HG02943 (cell line): ENCODE measurements at regions not wholly inside any gene's neighbourhood (a gene's known extent, or its start where the extent isn't known, plus 50 kb on each side); places are given as distances from the start of the nearest gene placed in this dataset.
"Not testable (repeated sequence)": the region's sequence is repeated elsewhere in the genome, so short reads cannot be mapped to it uniquely, and the experiment has no call there.

Experiments
- ATAC-seq: cut with Tn5 transposase; IDR thresholded peaks from one replicate; pipeline ENCODE4 v1.9.1; 2021; ENCODE audit warnings: mild to moderate bottlenecking, low read depth, moderate library complexity; ENCODE audit not compliant: unreplicated experiment

DNA sequence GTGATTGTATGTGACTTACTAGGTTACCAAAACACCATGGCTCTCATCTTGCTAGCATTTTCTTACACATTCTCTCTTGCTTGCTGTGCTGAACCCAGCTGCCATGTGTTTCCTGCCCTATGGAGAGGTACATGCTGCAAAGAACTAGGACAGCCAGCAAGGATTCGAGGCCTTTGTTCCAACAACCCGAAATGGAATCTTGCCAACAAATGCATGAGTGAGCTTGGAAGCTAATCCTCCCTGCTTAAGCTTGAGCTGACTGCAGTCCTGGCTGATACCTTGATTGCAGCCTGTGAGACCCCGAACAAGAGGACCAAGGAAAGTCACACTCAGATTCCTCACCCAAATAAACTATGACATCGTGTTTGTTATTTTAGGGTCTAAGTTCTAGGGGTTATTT is 651.2 kb downstream of the SLITRK6 start:
- no peak for ATAC-seq

DNA sequence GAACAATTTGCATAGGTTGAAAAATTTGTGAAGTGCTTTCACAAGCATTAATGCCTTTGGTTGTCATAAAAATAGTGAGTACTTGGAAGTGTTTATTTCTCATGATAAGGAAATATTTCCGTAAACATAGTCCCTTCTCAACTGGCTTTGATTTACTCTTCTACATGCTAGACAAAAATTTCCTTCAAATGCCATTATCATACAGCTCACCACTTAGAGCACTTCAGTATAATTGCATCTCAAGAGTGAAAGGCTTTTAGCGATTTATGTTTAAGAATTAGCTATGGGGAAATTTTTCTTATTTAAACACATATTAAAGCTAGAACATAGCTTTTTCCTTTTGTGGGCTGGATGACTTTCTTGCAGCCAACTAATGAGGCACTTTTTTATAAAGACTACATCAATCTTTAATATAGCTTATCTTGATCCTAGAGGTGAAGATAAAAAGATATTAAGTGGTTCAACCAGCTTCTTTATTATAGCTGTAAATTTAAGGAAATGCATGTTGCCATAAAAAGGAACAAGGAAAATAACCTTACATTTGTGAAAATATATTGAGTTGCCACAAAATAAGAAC is 656.8 kb downstream of the SLITRK6 start:
- no peak for ATAC-seq

DNA sequence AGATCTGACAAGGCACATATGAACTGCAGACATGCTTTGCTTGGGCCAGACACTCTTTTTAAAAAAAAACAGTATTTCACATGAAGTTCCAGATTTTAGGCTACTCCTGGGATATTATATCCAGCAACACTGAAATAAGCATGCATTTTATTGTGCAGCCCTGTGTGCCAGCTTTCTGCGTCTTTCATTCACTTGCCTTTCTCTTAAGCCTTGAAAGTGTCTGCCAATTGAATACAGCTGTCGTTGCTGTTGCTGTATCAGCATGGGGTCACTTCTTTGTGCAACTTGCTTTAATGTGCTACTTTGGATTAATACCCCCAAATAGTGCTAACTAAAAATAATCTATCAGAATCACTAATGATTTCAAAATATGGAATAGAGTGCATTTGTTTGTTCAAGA is 657.8 kb downstream of the SLITRK6 start:
- ATAC-seq = no peak

DNA sequence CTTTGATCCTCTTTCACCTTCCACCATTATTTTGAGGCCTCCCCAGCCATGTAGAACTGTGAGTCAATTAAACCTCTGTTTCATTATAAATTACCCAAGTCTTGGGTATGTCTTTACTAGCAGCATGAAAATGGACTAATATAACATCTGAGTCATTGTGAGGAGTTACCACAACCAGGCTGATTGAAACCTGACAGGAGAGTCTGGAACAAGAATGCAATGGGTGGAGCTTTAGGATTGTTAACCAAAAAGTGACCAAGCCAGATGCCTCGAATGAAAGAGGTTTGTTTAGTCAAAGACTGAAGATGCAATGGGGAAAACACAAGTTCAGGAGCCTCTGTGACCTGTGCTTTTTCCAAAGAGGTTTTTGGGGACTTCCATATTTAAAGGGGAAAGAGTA is 659.0 kb downstream of the SLITRK6 start:
- no peak for ATAC-seq

DNA sequence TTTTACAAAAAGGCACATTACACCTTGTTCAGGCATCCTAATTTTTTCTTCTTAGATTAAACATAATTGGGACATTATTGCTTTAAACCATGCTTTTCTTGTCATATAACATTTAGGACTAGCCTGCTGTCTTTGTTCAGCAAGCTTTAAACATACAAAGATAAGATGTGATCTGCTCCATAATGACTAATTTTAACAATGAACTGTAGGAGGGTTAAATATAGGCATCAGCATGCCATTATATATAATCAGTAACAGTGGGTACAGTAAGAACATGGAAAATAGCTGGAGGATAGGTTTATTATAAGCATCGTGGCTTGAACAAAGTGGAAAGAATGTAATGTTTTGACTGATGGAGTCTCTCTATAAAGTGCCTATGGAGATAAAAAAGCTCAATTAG is 661.7 kb downstream of the SLITRK6 start:
- no peak for ATAC-seq

DNA sequence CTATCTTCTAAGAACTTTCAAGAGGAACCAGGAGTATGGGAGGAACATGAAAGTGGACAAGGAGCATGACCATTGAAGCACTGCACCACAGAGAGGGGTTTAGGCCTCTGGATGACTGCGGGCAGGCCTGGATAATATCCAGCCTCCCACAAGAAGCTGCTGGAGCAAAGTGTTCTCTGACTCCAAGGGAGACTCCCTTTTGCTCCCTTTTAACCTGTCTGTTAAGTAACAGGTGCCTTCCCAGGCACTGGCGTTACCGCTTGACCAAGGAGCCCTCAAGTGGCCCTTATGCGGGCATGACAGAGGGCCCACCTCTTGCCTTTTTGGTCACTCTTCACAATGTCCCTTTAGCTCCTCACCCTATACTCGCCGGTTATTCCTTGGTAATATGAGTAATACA is 666.2 kb downstream of the SLITRK6 start:
- ATAC-seq = no peak

DNA sequence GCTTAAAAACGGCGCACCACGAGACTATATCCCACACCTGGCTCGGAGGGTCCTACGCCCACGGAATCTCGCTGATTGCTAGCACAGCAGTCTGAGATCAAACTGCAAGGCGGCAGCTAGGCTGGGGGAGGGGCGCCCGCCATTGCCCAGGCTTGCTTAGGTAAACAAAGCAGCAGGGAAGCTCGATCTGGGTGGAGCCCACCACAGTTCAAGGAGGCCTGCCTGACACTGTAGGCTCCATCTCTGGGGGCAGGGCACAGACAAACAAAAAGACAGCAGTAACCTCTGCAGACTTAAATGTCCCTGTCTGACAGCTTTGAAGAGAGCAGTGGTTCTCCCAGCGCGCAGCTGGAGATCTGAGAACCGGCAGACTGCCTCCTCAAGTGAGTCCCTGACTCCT is 675.7 kb downstream of the SLITRK6 start:
- ATAC-seq = not testable (repeated sequence)

DNA sequence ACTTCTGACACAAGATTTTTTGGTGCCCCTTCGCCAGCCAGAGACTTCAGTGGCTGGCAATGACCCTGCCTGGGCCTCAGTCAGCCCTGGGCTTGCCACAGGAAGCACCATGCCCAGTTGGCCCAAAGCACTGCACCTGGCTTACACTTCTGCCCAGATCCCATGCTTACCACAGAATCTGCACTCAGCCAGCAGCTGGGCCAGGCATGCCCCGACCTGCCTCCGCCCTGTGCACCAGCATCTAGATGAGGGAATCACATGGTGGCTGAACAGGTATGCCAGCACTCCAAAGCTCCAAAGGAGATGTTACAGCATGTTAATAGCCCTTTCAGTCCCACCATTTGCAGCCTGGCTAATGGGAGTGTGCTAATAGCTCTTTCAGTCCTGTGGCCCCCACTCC is 690.9 kb downstream of the SLITRK6 start:
- ATAC-seq = no peak

DNA sequence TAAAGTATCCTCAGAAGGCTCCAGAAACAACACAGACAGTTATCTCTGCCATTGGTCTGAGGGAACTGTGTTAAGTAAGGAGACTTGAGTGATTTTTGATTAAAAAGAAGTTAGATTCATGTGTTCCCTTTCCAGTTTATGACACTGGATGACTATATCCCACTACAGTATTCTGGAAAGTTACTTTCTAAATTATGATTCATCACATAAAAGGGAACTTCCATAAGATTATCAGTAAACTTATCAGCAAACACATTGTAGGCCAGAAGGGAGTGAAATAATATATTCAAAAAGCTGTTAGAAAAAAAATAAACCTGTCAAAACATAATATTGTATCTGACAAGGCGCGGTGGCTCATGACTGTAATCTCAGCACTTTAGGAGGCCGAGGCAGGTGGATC is 700.0 kb downstream of the SLITRK6 start:
- no peak for ATAC-seq

DNA sequence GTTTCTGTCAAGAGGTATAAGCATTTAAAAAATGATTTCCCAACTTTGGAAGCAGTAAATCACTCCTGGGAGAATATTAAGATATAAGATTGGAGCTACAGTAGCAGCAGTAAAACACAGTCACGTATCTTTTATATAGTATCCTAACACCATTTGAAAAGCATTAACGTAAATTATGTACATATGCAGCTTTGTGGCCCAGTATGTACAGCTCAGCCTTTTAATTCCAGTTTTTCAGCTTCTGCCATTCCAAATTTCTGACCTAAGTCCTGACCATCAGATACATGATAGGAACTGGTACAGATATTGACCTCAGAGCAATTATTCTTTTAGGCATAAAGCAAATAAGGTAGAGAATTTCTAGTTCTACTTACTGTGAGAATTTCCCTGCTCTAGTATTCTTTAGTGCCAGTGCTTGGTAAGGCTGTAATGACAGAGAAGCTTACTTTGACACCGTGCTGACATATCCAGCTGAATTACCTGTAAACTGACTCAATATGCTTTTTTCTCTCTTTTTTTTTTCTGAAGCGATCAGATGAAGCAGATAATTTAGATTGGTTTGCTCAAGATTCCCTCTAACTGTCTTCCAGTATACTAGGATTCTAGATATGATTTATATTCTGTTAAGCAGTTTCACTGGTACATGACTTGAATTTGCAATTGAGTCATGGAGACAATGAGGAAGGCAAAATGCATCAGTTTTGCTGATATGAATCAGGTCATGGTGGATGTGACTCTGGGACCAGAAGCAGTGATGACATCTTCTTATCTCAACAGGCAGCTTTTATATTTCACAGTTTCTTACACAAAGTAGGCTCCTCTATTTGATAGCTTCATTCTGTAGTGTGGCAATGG is 703.6 kb downstream of the SLITRK6 start:
- ATAC-seq = no peak

DNA sequence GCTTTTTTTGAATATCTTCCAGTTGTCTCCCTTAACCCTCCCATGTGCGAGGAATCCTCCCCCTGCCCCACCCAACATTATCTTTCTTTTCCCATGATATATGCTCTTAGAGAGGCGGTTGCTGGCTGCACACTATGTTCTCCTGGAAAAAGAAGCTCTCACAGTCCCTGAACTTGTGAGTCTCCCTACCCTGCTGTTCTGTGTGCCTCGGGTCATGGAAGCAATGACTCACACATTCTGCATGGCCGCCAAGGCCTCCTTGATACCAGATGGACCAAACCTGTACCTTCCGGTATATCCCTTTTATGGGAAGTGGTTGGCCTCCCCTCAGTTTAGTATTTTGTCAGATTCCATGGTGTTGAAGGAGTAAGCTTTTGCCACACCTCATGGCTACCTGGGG is 705.4 kb downstream of the SLITRK6 start:
- no peak for ATAC-seq

DNA sequence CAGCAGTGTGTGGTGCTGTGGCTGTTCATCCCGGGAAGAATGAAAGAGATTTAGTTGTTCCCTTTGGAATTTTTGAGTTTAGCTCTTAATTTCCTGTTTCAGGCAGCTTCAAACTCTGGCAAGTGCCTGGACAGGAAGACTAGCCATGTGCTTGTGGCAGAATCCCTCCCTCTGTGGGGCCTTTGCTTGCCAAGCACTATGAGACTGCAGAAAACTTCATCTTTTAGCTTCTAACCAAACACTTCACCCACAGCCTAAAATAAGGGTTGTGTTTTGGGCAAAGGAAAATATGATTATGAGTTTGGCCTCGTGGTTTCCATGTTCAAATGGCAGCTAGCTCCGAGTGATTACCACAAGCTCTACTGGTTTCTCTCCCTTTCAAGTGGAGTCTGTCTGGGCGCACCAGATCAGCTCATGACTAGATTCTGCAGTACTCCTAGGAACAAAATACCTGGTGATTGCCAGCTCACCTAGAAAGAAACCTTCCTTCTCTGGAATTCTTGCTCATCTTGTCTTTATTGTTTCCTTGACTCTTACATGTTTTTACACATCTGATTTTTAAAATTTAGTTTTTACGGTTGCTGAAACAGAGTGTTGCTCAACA is 707.5 kb downstream of the SLITRK6 start:
- no peak for ATAC-seq

DNA sequence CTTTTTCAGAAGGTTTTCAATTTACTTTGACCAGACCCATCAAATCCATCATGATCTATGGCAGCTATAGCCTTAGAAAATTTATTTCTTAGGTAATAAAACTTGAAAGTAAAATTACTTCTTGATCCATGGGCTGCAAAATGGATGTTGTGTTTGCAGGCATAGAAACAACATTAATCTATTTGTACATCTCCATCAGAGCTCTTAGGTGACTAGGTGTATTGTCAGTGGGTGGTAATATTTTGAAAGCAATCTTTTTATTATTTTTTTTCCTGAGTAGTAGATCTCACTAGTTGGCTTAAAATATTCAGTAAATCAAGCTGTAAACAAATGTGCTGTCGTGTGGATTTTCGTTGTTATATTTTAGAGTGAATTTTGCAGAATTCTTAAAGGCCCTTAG is 710.0 kb downstream of the SLITRK6 start:
- ATAC-seq = no peak

DNA sequence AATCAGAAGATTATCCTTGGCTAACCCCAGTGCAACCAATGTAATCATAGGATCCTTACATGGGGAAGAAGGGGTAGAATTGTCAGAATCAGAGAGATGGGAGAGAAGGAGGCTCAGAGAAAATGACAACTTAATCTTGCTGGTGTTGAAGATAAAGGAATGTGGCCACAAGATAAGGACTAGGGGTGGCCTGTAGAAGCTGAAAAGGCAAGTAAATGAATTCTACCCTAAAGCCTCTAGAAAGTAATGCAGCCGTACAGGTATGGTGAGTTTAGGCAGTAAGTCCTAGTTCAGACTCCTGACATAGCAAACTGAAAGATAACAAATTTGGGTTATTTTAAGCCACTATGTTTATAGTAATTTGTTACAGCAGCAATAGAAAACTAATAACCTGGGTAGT is 718.5 kb downstream of the SLITRK6 start:
- ATAC-seq = no peak

DNA sequence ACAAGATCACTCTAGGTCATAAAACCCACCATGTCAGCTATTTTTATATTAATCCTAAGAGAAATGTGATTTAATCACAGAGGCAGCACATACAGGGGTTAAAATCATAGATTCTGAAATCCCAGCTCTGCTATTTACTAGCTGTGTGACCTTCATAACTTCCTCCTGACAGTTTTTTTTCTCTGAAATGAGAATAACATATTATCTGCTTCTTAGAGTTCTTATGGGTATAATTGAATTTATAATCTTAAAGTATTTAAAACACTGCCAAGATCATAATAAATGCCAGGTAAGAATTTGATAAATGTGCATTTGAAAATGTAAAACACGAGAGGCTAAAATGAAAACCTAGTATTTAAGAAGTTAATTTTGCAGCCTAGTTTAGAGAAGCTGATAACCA is 722.9 kb downstream of the SLITRK6 start:
- ATAC-seq = no peak

DNA sequence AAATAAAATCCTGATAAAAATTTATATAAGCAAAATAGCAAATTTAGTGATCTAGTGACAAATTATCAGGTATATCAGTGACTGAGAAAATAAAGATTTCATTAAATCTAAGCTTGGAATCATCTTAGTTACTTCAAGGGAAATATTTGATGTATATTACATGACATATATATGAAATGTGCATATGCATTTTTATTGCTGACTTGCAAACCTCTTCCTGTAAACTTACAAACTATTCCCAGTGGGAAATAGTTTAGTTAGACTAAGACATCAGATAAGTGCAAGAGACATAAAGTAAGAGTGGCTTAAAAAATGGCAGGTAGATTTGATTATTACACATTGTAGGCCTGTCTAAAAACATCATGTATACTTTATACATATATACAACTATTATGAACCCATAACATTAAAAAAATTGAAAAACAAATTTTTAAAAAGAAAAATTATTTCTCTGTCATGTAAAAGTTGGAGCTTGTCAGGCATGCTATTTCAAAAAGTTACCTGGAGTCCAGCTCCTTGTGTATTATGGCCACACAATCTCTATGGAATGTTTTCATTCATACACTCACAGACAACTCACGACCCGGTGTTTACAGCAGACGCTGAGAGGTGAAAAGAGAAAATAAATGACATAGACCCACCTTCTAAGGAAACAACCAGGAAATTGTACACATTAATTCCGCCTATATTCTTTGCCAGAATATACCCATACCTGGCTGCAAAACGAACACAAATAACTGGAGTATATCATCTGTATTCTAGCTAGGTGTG is 724.5 kb downstream of the SLITRK6 start:
- no peak for ATAC-seq

DNA sequence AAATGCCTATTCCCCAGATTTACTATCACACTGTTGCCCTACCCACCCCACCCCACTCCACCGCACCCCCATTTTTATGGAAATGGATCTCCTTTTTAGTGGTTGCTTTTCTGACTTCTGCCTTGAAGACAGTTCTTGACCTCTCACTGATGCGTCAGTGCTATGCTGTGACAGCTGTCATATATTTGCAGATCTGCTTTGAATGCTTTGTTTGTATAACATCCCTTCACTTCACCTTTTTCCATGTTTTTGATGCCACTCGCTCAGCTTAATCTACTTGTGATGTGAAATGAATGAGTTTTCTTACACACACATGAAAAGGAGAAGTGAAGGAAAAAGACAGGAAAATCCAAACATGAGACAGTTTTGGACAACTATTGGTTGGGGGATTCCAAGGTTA is 731.0 kb downstream of the SLITRK6 start:
- no peak for ATAC-seq

DNA sequence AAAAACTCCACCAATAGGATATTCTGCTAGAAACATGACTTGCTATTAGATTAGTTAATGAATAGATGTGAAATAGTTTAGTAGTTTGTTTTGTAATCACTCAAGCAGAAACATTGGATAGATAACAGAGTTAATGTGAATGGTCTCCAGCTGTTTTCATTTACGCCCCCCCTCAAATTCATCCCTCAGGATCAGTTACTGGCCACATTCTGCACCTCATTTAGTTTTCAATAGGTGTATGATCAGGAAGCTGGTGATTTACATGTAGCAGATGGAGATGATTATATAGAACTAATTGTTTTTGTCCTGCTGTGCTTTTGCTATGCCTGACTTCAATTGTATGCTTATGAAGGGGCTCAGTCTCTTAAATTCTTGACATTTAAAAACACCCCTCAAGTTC is 759.0 kb downstream of the SLITRK6 start:
- no peak for ATAC-seq

DNA sequence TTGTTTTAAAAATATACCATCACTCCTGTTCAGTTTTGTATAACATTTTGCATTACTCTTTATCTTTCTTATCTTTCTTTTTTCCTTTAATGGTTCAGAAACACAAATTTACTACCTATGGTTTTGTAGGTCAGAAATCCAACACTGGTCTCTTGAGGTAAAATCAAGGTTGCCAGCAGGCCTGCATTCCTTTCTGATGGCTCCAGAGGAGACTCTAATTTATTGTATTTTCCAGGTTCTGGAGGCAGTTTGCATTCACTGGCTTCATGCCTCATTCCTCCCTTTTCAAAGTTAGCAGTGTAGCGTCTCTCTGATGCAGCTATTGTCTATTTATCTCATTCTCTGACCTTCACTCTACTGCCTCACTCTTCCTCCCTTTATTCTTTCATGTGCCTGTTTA is 767.4 kb downstream of the SLITRK6 start:
- no peak for ATAC-seq

DNA sequence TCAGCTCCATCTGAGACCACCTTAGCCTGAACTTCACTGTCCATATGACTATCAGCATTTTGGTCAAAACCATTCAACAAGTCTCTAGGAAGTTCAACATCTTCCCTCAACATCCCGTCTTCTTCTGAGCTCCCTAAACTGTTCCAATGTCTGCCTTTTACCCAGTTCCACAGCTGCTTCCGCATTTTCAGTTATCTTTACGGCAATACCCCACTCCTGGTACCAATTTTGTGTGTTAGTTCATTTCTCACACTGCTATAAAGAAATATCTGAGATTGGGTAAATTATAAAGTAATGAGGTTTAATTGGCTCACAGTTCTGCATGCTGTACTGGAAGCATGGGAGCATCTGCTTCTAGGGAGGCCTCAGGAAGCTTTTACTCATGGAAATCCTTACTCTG is 771.2 kb downstream of the SLITRK6 start:
- no peak for ATAC-seq

DNA sequence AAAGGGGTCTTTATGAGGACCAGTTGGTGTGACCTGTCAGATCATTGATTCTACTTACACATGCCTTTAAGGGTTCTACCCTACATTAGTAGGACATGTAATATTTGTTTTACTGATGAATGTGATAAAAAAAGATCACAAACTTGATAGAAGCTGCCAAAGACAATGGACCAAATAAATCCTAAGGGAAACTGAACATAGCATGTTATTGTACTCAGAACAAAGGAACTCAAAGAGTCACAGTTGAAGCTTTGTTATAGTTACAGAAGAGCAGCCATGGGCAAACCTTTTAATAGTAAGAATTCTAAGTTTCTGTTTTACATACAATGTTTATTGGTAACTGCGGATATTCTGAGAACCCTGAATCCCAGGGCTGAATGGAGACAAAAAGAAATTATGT is 780.1 kb downstream of the SLITRK6 start:
- no peak for ATAC-seq
